Fibroblast of skin of abdomen (primary cell): ENCODE measurements at regions not wholly inside any gene's neighbourhood (a gene's known extent, or its start where the extent isn't known, plus 50 kb on each side); places are given as distances from the start of the nearest gene placed in this dataset.

Source experiments
- DNase-seq: peaks from one replicate; pipeline ENCODE4 v3.0.0-alpha.2; 2013

GRCh38 chr11:96614846-96615245 is 225.0 kb downstream of the JRKL start:
- no peak for DNase-seq

GRCh38 chr11:96620464-96621044 is 230.7 kb downstream of the JRKL start:
- no peak for DNase-seq

GRCh38 chr11:96621161-96621560 is 231.3 kb downstream of the JRKL start:
- no peak for DNase-seq

- DNase-seq, result no peak
Measured at GRCh38 chr11:96622026-96622634, 232.3 kb downstream of the JRKL start.

GRCh38 chr11:96624126-96624525 is 234.3 kb downstream of the JRKL start:
- no peak for DNase-seq

GRCh38 chr11:96627376-96627775 is 237.6 kb downstream of the JRKL start:
- DNase-seq, result no peak

GRCh38 chr11:96635655-96636054 is 245.8 kb downstream of the JRKL start:
- DNase-seq, result no peak

- no peak for DNase-seq
Measured at GRCh38 chr11:96641261-96641660, 251.4 kb downstream of the JRKL start.

GRCh38 chr11:96642583-96642982 is 252.8 kb downstream of the JRKL start:
- no peak for DNase-seq

- no peak for DNase-seq
Measured at GRCh38 chr11:96643173-96643572, 253.4 kb downstream of the JRKL start.

GRCh38 chr11:96647621-96648020 is 257.8 kb downstream of the JRKL start:
- no peak for DNase-seq

- no peak for DNase-seq
Measured at GRCh38 chr11:96648991-96649390, 259.2 kb downstream of the JRKL start.

GRCh38 chr11:96652516-96652915 is 262.7 kb downstream of the JRKL start:
- DNase-seq, result no peak

GRCh38 chr11:96655474-96655873 is 265.7 kb downstream of the JRKL start:
- DNase-seq, result no peak

- no peak for DNase-seq
Measured at GRCh38 chr11:96658436-96658835, 268.6 kb downstream of the JRKL start.

- no peak for DNase-seq
Measured at GRCh38 chr11:96664110-96664509, 274.3 kb downstream of the JRKL start.

GRCh38 chr11:96680211-96681018 is 290.6 kb downstream of the JRKL start:
- DNase-seq, result no peak

- DNase-seq, result no peak
Measured at GRCh38 chr11:96681019-96681716, 291.4 kb downstream of the JRKL start.

- DNase-seq, result no peak
Measured at GRCh38 chr11:96694338-96694737, 304.5 kb downstream of the JRKL start.

- no peak for DNase-seq
Measured at GRCh38 chr11:96696731-96697130, 306.9 kb downstream of the JRKL start.

GRCh38 chr11:96697466-96697865 is 307.7 kb downstream of the JRKL start:
- no peak for DNase-seq

GRCh38 chr11:96704847-96705246 is 315.0 kb downstream of the JRKL start:
- DNase-seq, result no peak

- DNase-seq, result no peak
Measured at GRCh38 chr11:96706761-96707160, 316.9 kb downstream of the JRKL start.
